ENCODE measurements at regions not wholly inside any gene's neighbourhood (a gene's known extent, or its start where the extent isn't known, plus 50 kb on each side); places are given as distances from the start of the nearest gene placed in this dataset.

GRCh38 chr5:91651704-91652103, 268.6 kb upstream of the ARRDC3 start:
- no peak for TF ChIP-seq CTCF (conservative IDR thresholded peaks at IDR 0.05; ENCODE audit: low read depth in 2 of 2)
- no peak for TF ChIP-seq JUNB (IDR thresholded peaks at IDR 0.05; ENCODE audit: unreplicated experiment)

Measured in GM23338 (cell line).